ENCODE measurements at regions not wholly inside any gene's neighbourhood (a gene's known extent, or its start where the extent isn't known, plus 50 kb on each side); places are given as distances from the start of the nearest gene placed in this dataset.
"Not testable (repeated sequence)": the region's sequence is repeated elsewhere in the genome, so short reads cannot be mapped to it uniquely, and the experiment has no call there.

DNA sequence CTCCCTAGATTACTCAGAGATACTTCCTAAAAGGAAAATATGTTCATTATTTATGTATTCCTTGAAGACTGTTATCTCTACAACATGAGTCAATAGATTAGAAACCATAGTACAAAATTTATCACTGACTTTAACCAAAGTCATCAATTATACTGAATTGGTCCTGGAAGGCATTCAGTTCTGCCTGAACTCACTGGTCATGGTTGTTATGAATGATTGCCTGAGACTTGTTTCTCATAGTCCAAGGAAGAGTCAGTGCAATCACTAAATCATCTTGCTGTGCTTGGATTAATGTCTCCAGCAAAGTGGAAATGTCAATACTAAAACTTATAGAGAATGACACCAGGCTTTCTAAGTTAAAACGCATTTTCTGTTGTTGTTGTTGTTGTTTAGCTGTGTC, 878.6 kb upstream of the MANEA start:
- DNase-seq (ENCODE audit: low spot score), result no peak

- not testable (repeated sequence) for DNase-seq (ENCODE audit: low spot score)
These were observed 890.1 kb upstream of the MANEA start for GRCh38 chr6:94687255-94687654.

- no peak for DNase-seq (ENCODE audit: low spot score)
These were observed 893.9 kb upstream of the MANEA start for GRCh38 chr6:94683409-94683808.

DNA sequence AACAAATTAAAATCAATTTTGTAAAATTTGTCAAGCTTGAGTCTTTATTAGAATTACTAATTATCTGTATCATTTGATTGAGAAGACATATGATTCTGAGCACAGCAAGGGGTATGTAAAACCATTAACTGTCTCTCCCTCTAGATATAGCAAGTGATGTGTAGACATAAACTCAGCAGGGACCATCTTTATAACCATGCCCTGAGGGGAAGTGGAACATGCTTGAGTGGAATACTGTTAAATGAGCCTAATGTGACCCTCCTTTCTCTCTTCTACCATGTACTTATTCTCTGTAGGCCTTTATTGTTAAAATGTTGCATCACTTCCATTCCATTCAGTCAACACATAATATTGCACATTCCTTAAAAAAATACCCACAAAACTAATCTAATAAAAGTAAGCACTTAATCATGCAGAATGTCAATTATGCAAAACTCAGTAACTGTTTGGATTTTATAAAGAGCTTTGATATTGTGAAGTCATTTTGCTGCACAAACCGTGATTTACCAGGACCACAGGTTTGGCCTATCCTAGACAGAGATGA, 896.6 kb upstream of the MANEA start:
- DNase-seq (ENCODE audit: low spot score), result no peak

DNA sequence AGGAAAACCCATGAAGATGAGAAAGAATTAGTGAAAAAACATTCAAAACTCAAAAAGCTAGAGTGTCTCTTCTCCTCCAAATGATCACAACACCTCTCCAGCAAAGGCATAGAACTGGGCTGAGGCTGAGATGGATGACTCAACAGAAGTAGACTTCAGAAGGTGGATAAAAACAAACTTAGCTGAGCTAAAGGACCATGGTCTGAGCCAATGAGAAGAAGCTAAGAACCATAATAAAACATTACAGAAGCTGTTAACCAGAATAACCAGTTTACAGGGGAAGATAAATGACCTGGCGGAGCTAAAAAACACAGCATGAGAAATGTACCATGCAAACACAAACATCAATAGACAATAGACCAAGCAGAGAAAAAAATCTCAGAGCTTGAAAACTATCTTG, 904.1 kb upstream of the MANEA start:
- no peak for DNase-seq (ENCODE audit: low spot score)

DNA sequence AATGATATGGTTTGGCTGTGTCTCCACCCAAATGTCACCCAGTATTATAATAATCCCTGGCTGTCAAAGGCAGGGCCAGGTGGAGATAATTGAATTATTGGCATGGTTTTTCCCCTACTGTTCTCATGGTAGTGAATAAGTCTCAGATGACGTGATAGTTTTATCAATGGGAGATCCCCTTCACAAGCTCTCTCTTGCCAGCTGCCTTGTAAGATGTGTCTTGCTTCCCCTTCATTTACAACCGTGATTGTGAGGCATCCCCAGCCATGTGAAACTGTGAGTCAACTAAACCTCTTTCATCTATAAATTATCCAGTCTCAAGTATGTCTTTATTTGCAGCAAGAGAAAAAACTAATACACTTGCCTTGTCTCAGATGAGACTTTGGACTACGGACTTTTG, 907.3 kb upstream of the MANEA start:
- no peak for DNase-seq (ENCODE audit: low spot score)

DNA sequence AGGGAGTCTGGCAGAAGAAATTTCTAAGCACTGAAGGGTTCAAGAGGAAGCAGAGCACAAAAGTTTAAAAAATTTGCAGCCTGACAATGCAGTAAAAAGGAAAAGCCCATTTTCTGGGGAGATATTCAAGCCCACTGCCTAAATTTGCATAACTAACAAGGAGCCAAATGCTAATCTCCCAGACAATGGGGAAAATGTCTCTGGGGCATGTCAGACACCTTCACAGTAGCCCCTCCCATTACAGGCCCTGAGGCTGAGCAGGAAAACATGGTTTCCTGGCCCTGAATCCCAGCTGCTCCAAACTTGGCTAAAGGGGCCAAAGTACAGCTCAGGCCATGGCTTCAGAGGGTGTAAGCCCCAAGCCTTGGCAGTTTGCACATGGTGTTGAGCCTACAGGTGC, 908.5 kb upstream of the MANEA start:
- no peak for DNase-seq (ENCODE audit: low spot score)

DNA sequence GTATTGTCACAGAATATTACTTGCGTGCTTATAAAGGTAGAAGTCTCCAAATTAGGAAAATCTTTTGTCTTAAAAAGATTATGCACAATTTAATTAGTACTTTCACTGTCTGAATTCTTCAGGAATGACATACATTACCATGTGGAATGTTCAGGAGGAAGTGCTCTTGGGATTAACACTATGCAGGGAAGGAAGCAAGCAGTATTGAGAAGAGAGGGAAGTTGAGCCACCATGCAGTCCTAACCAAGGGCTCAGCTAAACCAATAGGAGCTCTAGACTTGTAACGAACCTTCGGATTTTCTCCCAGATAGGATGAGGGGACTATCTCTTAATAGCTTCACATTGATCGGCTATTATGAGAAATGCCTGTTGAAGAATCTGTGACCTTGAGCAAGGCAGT, 918.4 kb upstream of the MANEA start:
- DNase-seq (ENCODE audit: low spot score), result no peak

GRCh38 chr6:94651239-94651638, 926.1 kb upstream of the MANEA start:
- DNase-seq (ENCODE audit: low spot score), result no peak

DNA sequence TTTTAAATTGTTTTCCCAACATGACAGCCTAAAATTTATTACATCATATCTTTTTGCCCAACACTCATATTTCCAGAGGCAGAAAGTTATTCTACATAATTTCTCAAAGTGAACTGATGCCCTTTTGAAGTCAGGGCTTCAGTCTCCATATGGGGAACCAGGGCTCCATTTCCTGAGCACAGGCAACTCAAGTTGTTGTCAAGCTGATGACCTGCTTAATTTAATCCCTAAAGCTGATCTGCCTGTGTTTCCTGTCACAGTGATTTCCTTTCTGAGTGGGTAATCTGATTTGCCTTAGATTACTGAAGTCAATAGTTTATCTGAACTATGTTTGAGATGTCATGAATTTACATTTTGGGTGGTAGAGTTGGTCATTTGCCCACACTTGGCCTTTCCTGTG, 932.1 kb upstream of the MANEA start:
- no peak for DNase-seq (ENCODE audit: low spot score)

- DNase-seq (ENCODE audit: low spot score), result no peak
These were observed 937.8 kb upstream of the MANEA start for GRCh38 chr6:94639564-94639963.

DNA sequence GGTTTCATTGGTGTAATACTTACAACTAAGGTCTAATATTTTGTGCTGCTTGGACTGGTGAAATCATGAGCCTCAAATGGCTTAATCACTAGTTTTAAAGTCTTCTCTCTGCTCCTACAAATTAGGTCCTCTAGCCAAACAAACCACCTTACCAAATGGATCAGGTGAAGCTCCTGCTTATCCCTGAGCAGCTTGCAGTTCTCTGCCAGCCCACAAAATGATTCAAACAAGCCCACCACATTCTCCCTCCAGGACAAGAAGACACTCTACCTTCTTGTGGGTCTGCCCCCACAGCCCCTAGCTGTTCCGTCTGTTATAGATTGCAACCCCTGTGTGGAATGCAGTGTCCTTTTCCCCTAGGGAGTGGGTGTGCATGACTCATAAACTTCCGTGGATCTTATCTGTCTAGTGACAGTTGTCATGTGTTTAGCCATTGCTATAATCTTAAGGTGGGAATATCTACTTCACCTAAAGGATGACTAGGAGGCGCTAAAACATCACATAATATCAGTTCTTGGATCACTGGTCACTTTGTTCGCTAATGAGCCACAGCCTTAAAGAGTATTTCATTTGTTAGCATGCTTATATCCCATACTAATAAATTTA, 940.5 kb upstream of the MANEA start:
- no peak for DNase-seq (ENCODE audit: low spot score)

DNA sequence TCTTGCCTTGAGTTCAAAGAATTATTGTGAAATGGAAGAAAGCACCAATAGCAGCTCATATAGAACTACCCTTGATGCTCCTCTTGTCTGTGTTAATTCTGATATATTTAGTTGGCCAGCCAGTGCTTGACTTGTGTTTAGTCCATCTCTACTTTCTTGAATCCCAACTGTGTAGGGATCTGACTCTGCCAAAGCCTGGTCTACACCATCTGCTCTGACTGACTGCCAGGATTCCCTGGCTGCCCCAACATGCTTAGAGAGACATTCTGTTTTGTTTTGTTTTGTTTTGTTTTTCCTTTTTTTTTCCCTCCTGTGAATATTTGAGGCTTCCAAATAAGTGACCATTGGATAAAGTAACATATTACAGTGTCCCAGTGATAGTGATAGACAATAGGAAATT, 953.7 kb upstream of the MANEA start:
- DNase-seq (ENCODE audit: low spot score), result no peak

- no peak for DNase-seq (ENCODE audit: low spot score)
These were observed 954.6 kb upstream of the MANEA start for GRCh38 chr6:94622783-94623182.

GRCh38 chr6:94600636-94601035, 976.7 kb upstream of the MANEA start:
- DNase-seq (ENCODE audit: low spot score), result no peak

GRCh38 chr6:94597487-94597886, 979.8 kb upstream of the MANEA start:
- no peak for DNase-seq (ENCODE audit: low spot score)

DNA sequence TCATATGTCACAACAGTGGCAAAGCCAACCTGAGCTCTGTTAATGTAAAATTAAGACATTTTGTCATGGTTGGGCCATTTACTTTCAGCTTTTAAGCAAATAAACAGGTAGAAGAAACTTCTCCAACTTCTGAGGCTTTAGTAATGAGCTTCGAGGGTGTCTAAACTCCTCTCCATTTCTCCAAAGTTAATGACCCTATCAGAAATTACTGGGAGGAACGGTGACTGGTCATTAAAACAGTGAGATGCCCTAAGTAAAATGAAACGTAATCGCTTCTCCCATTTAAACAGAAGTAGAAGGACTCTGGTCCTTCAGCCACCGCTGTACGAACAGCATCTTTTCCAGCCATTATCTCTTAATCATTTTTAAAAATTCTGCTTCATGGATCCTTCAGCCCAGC, 986.9 kb upstream of the MANEA start:
- DNase-seq (ENCODE audit: low spot score), result no peak

DNA sequence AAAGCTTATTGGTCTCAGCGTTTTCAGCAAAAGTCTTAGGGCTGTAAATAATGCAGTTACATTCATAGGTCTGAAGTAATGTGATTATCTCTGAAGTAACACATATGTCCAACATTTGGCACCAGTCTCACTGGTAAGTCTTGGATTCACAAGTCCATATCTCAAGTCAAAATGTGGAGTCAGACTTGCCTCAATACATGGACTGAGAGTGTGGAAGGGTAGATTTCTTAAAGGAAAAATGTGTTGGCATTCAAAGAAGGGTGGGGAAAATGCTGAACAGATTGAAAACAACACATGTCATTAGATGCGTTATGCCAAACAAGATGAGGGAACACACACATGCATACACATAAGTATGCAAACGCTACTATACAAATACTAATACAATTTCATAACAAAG, 989.0 kb upstream of the MANEA start:
- no peak for DNase-seq (ENCODE audit: low spot score)

DNA sequence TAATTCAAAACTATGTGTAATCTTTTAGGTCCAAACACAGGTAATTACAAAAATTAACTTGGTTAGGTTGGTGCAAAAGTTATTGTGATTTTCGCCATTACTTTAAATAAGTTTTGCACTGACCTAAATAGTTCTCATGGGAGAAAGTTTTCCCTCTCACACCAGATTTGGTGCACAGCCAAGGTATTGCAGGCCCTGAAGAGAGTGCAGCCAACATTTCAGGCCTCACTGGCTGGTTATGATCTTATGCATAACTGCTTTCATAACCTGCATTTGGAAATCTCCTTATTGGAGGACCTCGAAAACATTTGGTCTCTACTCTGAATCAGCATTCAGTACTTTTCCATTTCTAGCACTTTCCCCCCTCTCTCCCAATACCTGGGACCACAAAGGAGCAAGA, 993.1 kb upstream of the MANEA start:
- DNase-seq (ENCODE audit: low spot score), result no peak

- DNase-seq (ENCODE audit: low spot score), result no peak
These were observed 1006.8 kb upstream of the MANEA start for GRCh38 chr6:94570581-94570980.

GRCh38 chr6:94562846-94563245, 1014.5 kb upstream of the MANEA start:
- DNase-seq (ENCODE audit: low spot score), result no peak

- no peak for DNase-seq (ENCODE audit: low spot score)
These were observed 1017.4 kb upstream of the MANEA start for GRCh38 chr6:94559829-94560537.

- not testable (repeated sequence) for DNase-seq (ENCODE audit: low spot score)
These were observed 1020.1 kb upstream of the MANEA start for GRCh38 chr6:94557207-94557606.

DNA sequence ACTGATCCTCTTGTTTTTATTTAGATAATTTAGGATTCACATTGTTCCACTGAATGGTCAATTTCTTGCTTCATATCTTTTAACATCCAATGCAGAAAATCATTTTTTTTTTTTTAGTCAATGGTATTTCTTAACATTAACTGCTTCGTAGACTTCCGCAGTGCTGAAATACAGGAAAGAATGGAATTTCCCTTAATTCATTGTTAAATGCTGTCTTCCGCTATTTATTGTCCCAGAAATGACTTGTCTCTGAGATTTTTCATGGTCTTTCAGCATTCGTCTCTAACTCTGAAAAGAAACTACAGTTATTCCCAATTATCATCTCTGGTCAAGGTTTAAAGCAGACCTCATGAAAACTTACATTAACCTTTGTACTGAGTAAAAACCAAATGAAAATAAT, 1029.1 kb upstream of the MANEA start:
- DNase-seq (ENCODE audit: low spot score), result no peak
